ENCODE measurements at regions not wholly inside any gene's neighbourhood (a gene's known extent, or its start where the extent isn't known, plus 50 kb on each side); places are given as distances from the start of the nearest gene placed in this dataset.

DNA sequence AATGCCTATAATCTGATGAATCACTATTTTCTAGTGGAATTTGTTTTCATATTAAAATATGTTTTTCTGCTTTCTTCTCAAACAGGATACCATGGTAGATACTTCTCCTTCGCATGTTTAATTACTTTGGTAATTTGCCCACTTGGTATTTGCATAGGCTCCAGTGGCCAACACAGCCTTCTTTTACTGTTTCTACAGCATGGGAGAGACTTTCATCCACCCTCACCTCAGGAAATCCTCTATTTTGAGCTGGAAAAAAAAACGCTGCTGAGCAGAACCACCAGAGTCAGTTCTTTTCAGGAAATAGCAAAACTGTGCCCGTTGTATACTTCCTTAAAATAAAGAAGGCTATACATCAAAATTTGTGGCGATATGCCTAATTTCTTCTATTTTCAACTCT, 213.3 kb downstream of the MDFIC start:
- no peak for DNase-seq (ENCODE audit: extremely low read depth in 1 of 11, low read depth in 9 of 11, low spot score in 4 of 11)

DNA sequence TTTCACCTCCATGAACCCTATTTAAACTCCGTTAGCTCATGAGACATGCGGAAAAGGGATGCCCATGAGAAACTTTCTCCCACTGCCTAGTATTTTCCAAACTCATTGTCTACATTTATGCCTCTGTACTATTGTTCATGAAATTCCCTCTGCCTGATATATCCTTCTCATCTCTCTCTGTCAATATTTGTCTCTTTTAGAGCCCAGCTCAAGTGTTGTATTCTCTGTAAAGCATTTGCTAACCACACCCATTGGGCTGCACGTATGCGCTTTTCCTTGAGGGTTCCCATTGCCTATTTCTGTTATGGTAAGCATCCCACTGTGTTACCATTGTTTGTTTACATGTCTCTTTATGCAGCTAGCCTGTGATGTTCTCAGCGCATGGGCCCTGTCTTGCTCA, 211.4 kb downstream of the MDFIC start:
- no peak for DNase-seq (ENCODE audit: extremely low read depth in 1 of 11, low read depth in 9 of 11, low spot score in 4 of 11)

DNA sequence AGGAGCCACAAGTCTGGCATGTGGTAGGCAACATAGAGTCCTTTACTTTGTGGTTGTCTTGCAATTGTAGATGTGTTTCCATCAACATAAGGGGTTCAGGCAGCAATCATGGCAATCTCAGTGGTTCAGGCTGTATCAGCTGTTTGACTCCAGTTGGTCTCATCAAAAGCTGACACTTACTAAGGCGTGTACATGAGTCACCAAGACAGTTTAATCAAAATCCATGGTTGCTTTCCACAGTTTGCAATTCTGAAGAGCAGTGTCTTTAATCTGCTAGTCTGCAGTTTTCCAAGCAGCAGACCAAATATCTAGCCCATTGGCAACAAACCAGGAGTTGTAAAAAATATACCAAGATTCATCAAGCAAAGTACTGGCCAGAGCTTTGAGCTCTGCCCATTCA, 210.2 kb downstream of the MDFIC start:
- DNase-seq (ENCODE audit: extremely low read depth in 1 of 11, low read depth in 9 of 11, low spot score in 4 of 11) = no peak

DNA sequence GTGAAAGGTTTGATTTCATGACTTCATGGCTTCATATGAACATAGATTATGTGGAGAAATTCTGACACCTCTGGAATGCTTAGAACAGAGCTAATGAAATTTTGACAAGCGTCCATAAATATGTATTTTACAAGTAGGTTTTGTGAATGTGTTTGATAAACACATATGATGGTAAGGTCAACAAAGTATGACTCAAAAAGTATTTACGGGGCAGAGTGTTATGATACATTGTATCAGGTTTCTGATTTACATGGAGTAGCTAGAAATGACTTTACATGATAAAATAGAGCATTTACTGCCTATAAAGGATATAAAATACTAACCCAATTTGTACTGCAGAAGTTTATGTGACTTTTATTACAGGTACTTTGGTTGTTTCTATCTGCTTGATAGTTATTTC, 206.3 kb downstream of the MDFIC start:
- DNase-seq (ENCODE audit: extremely low read depth in 1 of 11, low read depth in 9 of 11, low spot score in 4 of 11) = no peak

DNA sequence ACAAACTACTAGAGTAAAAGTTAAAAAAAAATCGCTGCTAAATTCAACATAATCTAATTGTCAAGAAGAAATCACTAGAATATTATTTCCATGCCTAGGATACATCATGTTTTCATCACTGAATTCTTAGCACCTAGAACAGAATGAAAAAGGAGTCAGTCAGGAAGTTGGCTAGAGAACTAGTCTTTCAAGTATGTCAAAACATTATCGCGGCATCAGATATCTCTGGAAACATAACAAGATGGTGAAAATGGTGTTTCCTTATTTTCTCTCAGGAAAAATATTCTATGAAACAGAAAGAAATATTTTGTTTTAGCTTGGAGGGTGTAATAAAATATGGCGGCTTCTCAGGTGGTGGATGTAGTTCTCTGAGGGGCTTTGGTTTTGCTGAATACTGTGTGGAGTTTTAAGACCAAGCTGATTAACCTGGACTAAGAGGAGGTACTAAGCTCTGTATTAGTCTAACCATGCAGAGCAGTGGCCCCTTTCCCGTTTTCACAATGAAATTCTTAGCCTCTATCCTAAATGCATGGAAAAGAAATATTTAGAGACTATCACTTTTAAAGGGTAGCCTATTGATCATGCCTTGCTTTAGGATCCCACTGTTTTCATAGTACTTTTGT, 205.6 kb downstream of the MDFIC start:
- DNase-seq (ENCODE audit: extremely low read depth in 1 of 11, low read depth in 9 of 11, low spot score in 4 of 11) = no peak

DNA sequence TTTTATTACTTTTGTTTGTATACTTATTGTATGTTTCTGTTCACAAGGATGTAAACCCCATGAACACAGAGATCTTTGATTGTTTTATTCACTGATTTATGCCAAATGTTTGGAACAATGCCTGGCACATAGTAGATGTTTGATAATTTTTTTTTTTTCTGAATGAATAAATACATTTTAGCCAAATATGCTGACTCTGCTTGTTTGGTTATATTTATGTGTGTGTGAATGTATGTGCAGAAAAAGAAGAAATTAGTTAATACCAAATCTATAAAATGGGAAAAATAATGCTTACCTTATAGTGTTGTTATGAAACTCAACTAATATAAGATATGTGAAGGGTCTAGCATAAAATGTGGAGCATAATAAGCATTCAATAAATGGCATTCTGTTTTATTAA, 203.9 kb downstream of the MDFIC start:
- DNase-seq (ENCODE audit: extremely low read depth in 1 of 11, low read depth in 9 of 11, low spot score in 4 of 11) = no peak

DNA sequence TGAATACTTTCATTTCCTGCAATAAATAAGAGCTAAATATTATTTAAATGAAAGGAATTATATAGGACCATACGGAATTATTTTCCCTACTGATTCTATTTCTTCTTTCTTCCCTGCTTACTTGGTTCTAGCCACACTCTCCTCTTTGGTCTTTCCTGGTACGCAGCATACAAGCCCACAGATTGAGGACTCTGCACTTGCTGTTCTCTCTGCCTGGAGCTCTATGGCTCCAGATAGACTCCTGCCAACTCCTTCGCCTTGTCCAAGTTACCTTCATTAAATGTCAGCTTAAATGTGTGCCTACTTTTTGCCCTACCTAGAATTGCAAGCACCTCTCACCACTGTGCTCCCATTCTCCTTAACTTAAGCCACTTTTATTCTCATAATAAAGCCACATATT, 203.4 kb downstream of the MDFIC start:
- no peak for DNase-seq (ENCODE audit: extremely low read depth in 1 of 11, low read depth in 9 of 11, low spot score in 4 of 11)

DNA sequence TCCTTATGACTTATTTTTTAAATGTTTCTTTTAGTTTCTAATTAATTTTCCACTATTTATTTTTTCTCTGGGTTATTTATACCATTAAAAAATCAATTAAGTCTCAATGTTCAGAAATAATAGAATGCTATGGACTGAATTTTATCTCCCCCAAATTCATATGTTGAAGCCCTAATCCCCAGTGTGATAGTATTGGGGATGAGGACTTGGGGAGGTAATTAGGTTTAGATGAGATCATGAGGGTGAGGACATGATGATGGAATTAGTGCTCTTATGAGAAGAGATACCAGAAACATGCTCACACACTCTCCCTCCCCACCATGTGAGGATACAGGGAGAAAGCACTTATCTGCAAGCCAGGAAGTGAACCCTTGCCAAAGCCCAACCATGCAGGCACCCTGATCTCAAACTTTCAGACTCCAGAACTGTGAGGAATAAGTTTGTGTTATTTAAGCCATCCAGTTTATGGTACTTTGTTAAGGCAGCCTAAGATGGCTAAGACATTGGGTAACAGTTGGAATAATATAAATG, 202.6 kb downstream of the MDFIC start:
- no peak for DNase-seq (ENCODE audit: extremely low read depth in 1 of 11, low read depth in 9 of 11, low spot score in 4 of 11)

DNA sequence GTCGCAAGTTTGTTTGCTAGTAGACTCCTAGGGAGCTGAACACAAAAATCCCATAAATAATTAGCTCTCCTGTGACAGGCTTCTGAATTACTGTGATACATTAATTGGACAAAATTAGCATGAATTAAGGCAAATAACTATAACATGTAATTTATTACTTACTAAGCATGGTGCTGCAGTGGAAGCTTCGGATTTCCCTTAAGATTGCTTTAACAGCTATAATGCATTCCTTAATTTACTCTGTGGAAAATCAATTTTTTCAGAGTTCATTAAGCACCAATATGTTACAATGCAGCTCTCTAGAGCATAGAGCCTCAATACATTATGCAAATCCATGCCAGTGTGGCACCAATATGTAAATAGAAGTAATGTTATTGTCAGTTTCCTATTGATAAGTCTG, 201.5 kb downstream of the MDFIC start:
- DNase-seq (ENCODE audit: extremely low read depth in 1 of 11, low read depth in 9 of 11, low spot score in 4 of 11) = no peak

DNA sequence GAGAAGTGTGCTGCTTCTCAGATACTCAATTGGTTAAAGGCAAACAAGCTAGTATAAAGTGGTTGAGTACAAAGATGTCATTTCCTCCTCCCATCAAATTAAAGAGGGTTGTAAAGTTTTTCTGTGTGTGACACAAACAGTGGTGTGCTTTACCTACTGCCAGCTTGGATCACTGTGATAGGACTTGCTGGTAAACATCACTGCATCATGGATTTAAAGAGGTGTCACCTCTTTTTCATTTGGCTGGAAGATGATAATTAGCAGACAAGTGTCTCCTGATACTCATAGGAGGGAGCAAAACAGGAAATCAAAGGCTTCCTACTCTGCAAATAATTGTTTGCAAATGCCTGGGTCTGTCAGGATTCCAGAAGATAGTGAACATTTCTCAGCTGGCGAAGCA, 200.5 kb downstream of the MDFIC start:
- no peak for DNase-seq (ENCODE audit: extremely low read depth in 1 of 11, low read depth in 9 of 11, low spot score in 4 of 11)

DNA sequence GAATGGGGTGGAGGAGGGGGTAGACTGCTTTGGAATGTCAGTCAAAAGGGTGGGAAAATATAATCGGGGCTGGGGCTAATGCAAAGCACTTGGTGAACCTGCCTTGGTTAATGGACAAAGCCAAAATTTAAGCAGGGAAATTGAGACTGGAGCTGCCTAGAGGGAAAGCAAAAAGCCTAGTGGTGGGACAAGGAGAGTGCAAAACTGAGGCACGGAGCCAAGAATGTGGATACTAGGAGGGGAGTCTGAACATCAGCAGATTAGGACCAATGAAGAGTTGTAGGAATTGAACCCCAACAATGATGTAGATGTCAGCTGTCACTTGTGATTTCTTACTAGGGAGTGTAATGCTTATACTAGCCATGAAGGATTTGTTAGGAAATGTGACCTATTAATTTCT, 195.9 kb downstream of the MDFIC start:
- no peak for DNase-seq (ENCODE audit: extremely low read depth in 1 of 11, low read depth in 9 of 11, low spot score in 4 of 11)

DNA sequence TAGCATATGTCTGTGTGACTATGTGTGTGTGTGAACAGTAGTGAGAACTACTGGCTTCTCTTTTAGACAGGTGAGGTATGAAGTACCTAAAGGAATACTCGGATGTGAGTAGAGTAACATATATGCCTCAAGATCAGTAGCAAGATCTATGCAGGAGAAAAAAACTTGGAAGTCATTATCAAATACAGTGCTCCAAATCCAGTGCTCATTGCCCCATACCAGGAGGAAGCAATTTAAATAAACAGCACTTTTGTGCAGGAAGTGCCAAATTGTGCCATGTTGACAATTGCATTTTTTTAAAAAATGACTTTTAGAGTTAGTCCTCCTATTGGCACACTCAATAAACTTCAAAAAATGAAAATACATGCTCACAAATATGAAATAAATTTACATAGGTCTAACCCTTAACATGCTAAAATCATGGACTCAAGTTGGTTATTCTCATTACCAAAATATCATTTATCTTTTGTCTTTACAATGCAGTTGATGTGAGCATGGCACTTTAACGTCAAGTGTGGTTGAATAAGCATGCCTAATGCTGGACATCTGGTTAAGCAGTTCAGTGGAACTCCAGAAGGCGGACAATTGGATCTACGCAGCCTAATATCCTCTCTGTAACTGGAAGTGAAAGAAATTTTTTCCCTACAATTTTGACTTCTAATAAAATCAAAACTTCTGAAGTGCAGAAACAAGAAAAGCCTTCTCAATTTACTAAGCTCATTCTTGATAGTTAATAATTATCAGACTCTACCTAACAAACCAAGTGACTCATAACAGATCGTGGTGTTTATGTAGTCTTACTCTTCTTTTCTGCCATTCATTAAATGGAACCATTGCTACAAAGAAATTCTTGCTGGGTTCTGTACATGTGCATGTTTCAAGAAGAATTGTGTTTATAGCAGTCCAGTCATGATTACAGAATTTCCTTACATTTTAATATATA, 195.2 kb downstream of the MDFIC start:
- DNase-seq (ENCODE audit: extremely low read depth in 1 of 11, low read depth in 9 of 11, low spot score in 4 of 11) = no peak

DNA sequence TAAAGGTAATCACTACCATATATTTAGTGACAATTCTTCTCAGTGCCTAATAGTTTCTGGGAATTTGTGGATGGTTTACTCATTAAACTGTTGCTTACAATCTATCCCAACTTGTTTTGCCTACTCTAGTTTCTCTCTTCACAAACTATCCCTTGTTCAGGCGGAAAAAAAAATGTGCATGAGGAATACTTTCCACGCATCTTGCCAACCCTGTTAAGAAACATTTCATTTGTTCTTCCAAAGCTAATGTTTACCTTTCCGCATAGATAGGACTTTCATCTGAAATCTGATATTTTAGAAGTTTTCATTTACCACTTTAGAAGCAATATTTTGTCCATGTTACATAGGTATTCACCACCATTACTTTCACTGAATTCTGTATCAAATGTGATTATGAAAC, 191.9 kb downstream of the MDFIC start:
- no peak for DNase-seq (ENCODE audit: extremely low read depth in 1 of 11, low read depth in 9 of 11, low spot score in 4 of 11)

DNA sequence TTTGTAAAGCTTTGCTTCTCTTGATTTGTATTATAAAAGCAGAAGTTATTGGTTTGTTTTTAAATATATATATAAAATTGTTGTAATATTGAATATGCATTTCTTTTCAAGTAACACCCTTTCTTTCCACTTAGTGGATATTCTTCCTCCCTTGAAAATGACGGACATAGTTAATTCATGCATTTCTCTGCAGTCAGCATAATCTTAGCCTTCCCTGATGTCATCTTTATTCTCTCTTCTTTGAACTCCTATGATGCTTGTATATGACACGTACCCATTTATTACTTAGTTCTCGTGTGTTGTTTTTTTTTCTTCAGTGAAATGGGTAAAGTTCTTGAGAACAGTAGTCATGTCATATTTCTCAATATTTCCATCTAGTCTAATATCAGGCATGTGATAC, 191.2 kb downstream of the MDFIC start:
- no peak for DNase-seq (ENCODE audit: extremely low read depth in 1 of 11, low read depth in 9 of 11, low spot score in 4 of 11)

DNA sequence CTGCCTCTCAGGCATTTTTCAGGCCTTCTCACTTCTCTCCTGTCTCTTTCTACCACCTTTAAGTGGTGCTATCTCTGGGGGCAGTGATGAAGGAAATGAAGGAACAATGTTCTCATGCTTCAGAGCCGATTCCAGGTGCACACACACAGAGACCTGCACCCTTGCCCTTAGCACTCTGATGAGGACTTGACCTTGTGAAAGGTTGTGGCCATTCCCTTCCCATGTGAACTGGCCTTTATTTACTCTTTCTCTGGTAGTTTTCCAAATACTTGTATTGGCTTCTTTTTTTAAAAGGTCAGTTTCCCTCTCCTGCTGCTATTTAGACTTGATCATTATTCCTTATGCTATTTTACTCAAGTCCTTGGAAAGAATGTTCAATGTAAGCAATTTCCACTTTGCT, 188.6 kb downstream of the MDFIC start:
- no peak for DNase-seq (ENCODE audit: extremely low read depth in 1 of 11, low read depth in 9 of 11, low spot score in 4 of 11)

DNA sequence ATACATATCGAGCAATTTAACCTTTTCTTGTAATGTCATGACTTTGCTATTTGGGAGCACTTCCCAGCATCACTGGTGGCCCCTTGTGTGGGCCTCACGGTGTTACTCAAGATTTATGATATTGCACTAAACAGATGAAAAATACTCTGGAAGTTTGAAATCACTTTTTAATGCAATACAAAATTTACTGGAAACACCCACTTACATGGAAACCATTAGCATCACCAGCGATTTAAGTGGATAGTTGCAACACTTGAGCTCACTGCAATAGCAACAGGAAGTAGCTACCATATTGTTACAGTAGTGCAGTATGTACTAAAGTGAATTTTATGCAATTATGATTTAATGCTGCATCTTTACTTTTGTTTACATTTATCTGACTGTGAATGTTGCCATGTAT, 184.4 kb downstream of the MDFIC start:
- no peak for DNase-seq (ENCODE audit: extremely low read depth in 1 of 11, low read depth in 9 of 11, low spot score in 4 of 11)

DNA sequence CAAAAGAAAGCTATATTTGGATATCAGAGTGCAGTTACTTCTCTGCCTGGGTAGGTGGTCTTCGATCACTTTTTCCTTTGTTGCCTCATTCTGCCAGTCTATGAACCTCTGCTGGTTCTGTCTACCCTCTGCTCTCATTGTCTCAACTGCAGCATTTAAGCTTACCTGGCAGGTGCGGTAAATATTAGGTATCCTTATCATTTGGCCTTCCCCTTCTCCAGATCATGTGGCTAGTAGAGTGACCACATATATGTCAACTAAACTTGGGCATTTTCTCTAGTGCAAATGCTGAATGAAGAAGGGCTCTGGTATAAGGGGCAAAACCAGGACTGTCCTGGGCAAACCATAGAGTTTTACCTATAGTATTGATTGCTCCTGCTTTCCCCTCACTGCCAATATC, 180.8 kb downstream of the MDFIC start:
- no peak for DNase-seq (ENCODE audit: extremely low read depth in 1 of 11, low read depth in 9 of 11, low spot score in 4 of 11)

DNA sequence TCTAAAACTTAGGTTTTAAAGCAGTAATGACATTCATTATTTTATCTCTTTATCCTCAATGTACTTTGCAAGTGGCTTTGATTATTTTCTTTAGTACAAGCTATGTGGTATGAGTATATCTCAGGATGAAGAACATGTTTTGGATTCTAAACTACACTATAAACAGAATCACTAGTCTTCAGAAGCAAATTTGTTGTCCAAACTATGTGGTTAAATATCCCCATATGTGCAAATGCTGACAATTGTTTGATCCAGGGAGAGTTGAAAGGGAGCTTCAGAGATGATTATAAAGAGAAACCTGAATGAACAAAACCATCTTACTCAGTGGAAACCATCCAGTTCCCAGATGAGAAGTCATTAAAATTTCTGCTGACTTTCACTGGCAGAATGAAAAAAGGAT, 179.3 kb downstream of the MDFIC start:
- DNase-seq (ENCODE audit: extremely low read depth in 1 of 11, low read depth in 9 of 11, low spot score in 4 of 11) = no peak

DNA sequence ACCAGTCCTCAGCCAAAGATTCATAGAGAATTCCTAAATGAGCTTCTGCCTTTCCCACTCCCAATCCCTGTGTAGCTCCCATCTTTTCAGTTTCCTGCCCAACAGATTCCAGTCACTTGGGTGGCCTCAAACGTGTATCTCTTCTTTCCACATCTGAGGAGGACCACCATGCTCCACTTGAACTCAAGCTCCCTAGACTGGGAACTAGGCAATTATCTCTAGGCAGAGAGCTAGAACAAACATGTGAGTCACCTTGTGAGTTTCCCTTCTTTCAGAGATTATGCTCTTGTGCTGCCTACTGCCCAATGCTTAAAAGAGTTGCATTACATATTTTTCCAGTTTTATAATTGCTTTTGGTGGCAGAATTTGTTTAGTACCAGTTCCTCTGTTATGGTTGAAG, 178.0 kb downstream of the MDFIC start:
- DNase-seq (ENCODE audit: extremely low read depth in 1 of 11, low read depth in 9 of 11, low spot score in 4 of 11) = no peak

DNA sequence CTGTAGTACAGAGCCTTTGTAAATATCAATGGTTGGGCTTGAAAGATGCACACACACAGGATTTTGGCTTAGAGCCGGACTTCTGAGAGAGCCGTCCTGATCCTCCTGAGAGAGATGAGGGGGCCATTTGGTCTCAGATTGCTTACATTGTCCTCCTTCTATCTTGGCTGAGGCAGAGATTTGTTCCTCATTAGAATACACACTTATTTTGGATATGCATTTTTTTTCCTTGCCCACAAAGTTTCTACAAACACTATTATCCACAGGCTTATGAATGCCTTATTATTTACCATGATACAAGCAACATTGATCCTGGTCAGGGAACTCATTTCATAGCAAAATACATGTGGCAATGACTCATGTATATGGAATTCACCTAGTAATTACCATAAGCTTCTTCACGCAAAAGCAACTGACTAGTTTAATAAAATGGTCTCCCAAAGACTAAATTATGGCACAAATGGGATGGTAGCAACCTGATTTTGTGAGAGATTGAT, 175.3 kb downstream of the MDFIC start:
- no peak for DNase-seq (ENCODE audit: extremely low read depth in 1 of 11, low read depth in 9 of 11, low spot score in 4 of 11)
